Peyer's patch (tissue), 4 donors: ENCODE measurements at regions not wholly inside any gene's neighbourhood (a gene's known extent, or its start where the extent isn't known, plus 50 kb on each side); places are given as distances from the start of the nearest gene placed in this dataset.

Experiments used
- CTCF ChIP-seq, 6 experiments: fragments of 450-650 bp in 4 of 6; fragments of 200-600 bp in 2 of 6; sonication (generic) in 1 of 6; IDR thresholded peaks; one replicate each; pipeline ENCODE4 v1.5.1; 2017 to 2019; ENCODE audit warnings: antibody characterized with exemption in 6 of 6, mild to moderate bottlenecking in 3 of 6, moderate library complexity in 1 of 6
- POLR2A ChIP-seq, 2 donors: fragments of 450-650 bp; IDR thresholded peaks; one replicate each; pipeline ENCODE4 v1.5.1; 2017; ENCODE audit warnings: antibody characterized with exemption in 2 of 2, mild to moderate bottlenecking in 2 of 2, moderate library complexity in 2 of 2

DNA sequence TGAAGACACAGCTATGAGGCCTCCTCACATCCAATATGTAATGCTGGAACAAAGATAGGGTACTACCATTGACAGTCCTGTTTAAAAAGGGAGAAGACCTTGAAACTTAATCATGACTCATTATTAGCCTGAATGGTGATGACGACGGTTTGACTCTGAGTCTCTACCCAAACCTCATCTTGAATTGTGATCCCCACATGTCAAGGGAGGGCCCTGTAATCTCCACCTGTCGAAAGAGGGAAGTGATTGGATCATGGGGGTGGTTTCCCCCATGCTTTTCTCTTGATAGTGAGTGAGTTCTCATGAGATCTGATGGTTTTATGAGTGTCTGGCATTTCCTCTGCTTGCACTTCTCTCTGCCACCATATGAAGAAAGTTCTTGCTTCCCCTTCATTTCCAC, 395.3 kb upstream of the CPEB2 start:
- no peak for TF ChIP-seq POLR2A (IDR thresholded peaks at IDR 0.05)
- no peak for TF ChIP-seq CTCF (IDR thresholded peaks at IDR 0.05)
